Breast epithelium (tissue), 4 donors: ENCODE measurements at regions not wholly inside any gene's neighbourhood (a gene's known extent, or its start where the extent isn't known, plus 50 kb on each side); places are given as distances from the start of the nearest gene placed in this dataset.

Experiments used
- DNase-seq, 2 donors: peaks; one replicate each; pipeline ENCODE4 v3.0.0-alpha.2; 2019; ENCODE audit warnings: low spot score in 2 of 2
- H3K27ac ChIP-seq, 2 donors: fragments of 200-600 bp; sonication (generic) in 1 of 2; one replicate each; pipeline ENCODE4 v1.5.1; 2016 to 2019; ENCODE audit warnings: mild to moderate bottlenecking in 1 of 2
- H3K27me3 ChIP-seq, 2 donors: fragments of 200-600 bp; sonication (generic) in 1 of 2; one replicate each; pipeline versions ENCODE4 v1.5.1 to v1.6.0; 2017 to 2019; ENCODE audit warnings: control low read depth in 1 of 2, mild to moderate bottlenecking in 1 of 2
- H3K36me3 ChIP-seq: fragments of 200-600 bp; one replicate; pipeline ENCODE4 v1.5.1; 2019
- H3K4me1 ChIP-seq, 2 donors: fragments of 200-600 bp; sonication (generic); one replicate each; pipeline ENCODE4 v1.5.1; 2016 to 2019; ENCODE audit warnings: control low read depth in 1 of 2
- H3K4me3 ChIP-seq, 3 donors: fragments of 200-600 bp; sonication (generic); 1 replicate in 2 of 3; 2 replicates in 1 of 3; pipeline ENCODE4 v1.5.1; 2016 to 2019; ENCODE audit warnings: mild to moderate bottlenecking in 3 of 3, moderate library complexity in 2 of 3
- H3K9me3 ChIP-seq, 2 donors: fragments of 200-600 bp; sonication (generic) in 1 of 2; one replicate each; pipeline ENCODE4 v1.5.1; 2016 to 2019; ENCODE audit warnings: control low read depth in 1 of 2
- CTCF ChIP-seq, 3 donors: fragments of 450-650 bp; IDR thresholded peaks; one replicate each; pipeline ENCODE4 v1.5.1; 2016 to 2017; ENCODE audit warnings: antibody characterized with exemption in 3 of 3, mild to moderate bottlenecking in 3 of 3, moderate library complexity in 3 of 3
- POLR2A ChIP-seq: fragments of 450-650 bp; IDR thresholded peaks from one replicate; pipeline ENCODE4 v1.6.1; 2016; ENCODE audit warnings: antibody characterized with exemption, mild to moderate bottlenecking, moderate library complexity
- POLR2AphosphoS5 ChIP-seq, 3 donors: sonication (generic); formaldehyde crosslinking; IDR thresholded peaks; one replicate each; pipeline ENCODE4 v1.6.1; 2017; ENCODE audit warnings: antibody characterized with exemption in 3 of 3
- intact Hi-C: fragments of 100-400 bp; cut with DNase I; formaldehyde crosslinking; loops from one replicate; pipeline ENCODE4 v1.15.1; 2023; ENCODE audit warnings: low total_unique reads

- Histone ChIP-seq H3K27ac (no peak overlapping the region), H3K9me3 (no peaks in the 10 kb centered on the region), H3K4me1 (no peaks in the 10 kb centered on the region), H3K27me3 (no peaks in the 10 kb centered on the region), H3K4me3 (no peak overlapping the region), H3K36me3 (no peaks in the 10 kb centered on the region)
- no peak for TF ChIP-seq POLR2AphosphoS5 (IDR thresholded peaks at IDR 0.05)
- TF ChIP-seq POLR2A = no peak
- TF ChIP-seq CTCF (IDR thresholded peaks at IDR 0.05) = no peak
- intact Hi-C loops = no loop called here
- no peak for DNase-seq
Observed at GRCh38 chr6:138576313-138576712, 77.0 kb upstream of the NHSL1 start.

- H3K27ac ChIP-seq = no peak overlapping the region
- H3K27me3 ChIP-seq = no peaks in the 10 kb centered on the region
- no peak overlapping the region for H3K4me3 ChIP-seq
- TF ChIP-seq POLR2A (no peak), POLR2AphosphoS5 (IDR thresholded peaks at IDR 0.05) (no peak), CTCF (IDR thresholded peaks at IDR 0.05) (no peak)
- H3K4me1 ChIP-seq = no peaks in the 10 kb centered on the region
- no peaks in the 10 kb centered on the region for H3K36me3 ChIP-seq
- DNase-seq = no peak
- no peaks in the 10 kb centered on the region for H3K9me3 ChIP-seq
- intact Hi-C loops = no loop called here
Observed at GRCh38 chr6:138577151-138577915, 78.0 kb upstream of the NHSL1 start.

- no peak overlapping the region for H3K27ac ChIP-seq
- no peaks in the 10 kb centered on the region for H3K27me3 ChIP-seq
- intact Hi-C loops = no loop called here
- no peak for DNase-seq
- no peaks in the 10 kb centered on the region for H3K9me3 ChIP-seq
- no peaks in the 10 kb centered on the region for H3K4me1 ChIP-seq
- H3K36me3 ChIP-seq = no peaks in the 10 kb centered on the region
- TF ChIP-seq CTCF (IDR thresholded peaks at IDR 0.05) (no peak), POLR2AphosphoS5 (IDR thresholded peaks at IDR 0.05) (no peak)
- no peak overlapping the region for H3K4me3 ChIP-seq
Observed at GRCh38 chr6:138580040-138580439, 80.7 kb upstream of the NHSL1 start.

GRCh38 chr6:138580801-138581200, 81.5 kb upstream of the NHSL1 start:
- Histone ChIP-seq H3K4me3 (no peak overlapping the region), H3K36me3 (no peaks in the 10 kb centered on the region), H3K9me3 (no peaks in the 10 kb centered on the region), H3K4me1 (no peaks in the 10 kb centered on the region), H3K27ac (no peak overlapping the region), H3K27me3 (no peaks in the 10 kb centered on the region)
- TF ChIP-seq CTCF (IDR thresholded peaks at IDR 0.05) (no peak), POLR2AphosphoS5 (IDR thresholded peaks at IDR 0.05) (no peak), POLR2A (no peak)
- no peak for DNase-seq
- intact Hi-C loops = no loop called here

- no peak for TF ChIP-seq CTCF (IDR thresholded peaks at IDR 0.05)
- TF ChIP-seq POLR2AphosphoS5 (IDR thresholded peaks at IDR 0.05) = no peak
- TF ChIP-seq POLR2A = no peak
- intact Hi-C loops = no loop called here
- no peaks in the 10 kb centered on the region for H3K27me3 ChIP-seq
- H3K27ac ChIP-seq = no peak overlapping the region
- no peak for DNase-seq
- no peaks in the 10 kb centered on the region for H3K36me3 ChIP-seq
- no peaks in the 10 kb centered on the region for H3K4me1 ChIP-seq
- H3K4me3 ChIP-seq = no peak overlapping the region
- H3K9me3 ChIP-seq = no peaks in the 10 kb centered on the region
Observed at GRCh38 chr6:138582573-138582972, 83.3 kb upstream of the NHSL1 start.
